Suprapubic skin (tissue), 3 donors: ENCODE measurements at regions not wholly inside any gene's neighbourhood (a gene's known extent, or its start where the extent isn't known, plus 50 kb on each side); places are given as distances from the start of the nearest gene placed in this dataset.

Experiments
- CTCF ChIP-seq, 2 donors: fragments of 200-600 bp in 1 of 2; fragments of 450-650 bp in 1 of 2; sonication (generic) in 1 of 2; IDR thresholded peaks; one replicate each; pipeline ENCODE4 v1.5.1; 2016 to 2019; ENCODE audit warnings: antibody characterized with exemption in 2 of 2, mild to moderate bottlenecking in 1 of 2, moderate library complexity in 1 of 2
- POLR2A ChIP-seq, 2 donors: fragments of 450-650 bp; IDR thresholded peaks; one replicate each; pipeline ENCODE4 v1.6.1; 2017; ENCODE audit warnings: antibody characterized with exemption in 2 of 2, mild to moderate bottlenecking in 2 of 2, moderate library complexity in 2 of 2

- TF ChIP-seq CTCF (IDR thresholded peaks at IDR 0.05): no peak
- no peak for TF ChIP-seq POLR2A (IDR thresholded peaks at IDR 0.05)
These were observed 238.8 kb downstream of the PAX1 start for GRCh38 chr20:21944227-21944626.
